Chondrocyte (in vitro differentiated cells): ENCODE measurements at regions not wholly inside any gene's neighbourhood (a gene's known extent, or its start where the extent isn't known, plus 50 kb on each side); places are given as distances from the start of the nearest gene placed in this dataset.

Source experiments
- DNase-seq: peaks from one replicate; pipeline ENCODE4 v3.0.0; 2021; ENCODE audit warnings: mixed read lengths, low spot score
- H3K27ac Mint-ChIP-seq: one replicate; pipeline ENCODE4 v1.8.0; 2021; ENCODE audit warnings: mild to moderate bottlenecking, moderate library complexity, mixed read lengths; ENCODE audit not compliant: unreplicated experiment
- H3K27me3 Mint-ChIP-seq: 2 replicates; pipeline ENCODE4 v1.8.0; 2021; ENCODE audit warnings: low read depth, mixed read lengths
- H3K36me3 Mint-ChIP-seq: 2 replicates; pipeline ENCODE4 v1.8.0; 2021; ENCODE audit warnings: low read depth, mixed read lengths
- H3K4me1 Mint-ChIP-seq: 2 replicates; pipeline ENCODE4 v1.8.0; 2021; ENCODE audit warnings: low read depth, mild to moderate bottlenecking, mixed read lengths
- H3K4me3 Mint-ChIP-seq: one replicate; pipeline ENCODE4 v1.8.0; 2021; ENCODE audit warnings: mild to moderate bottlenecking, moderate library complexity, mixed read lengths; ENCODE audit not compliant: unreplicated experiment
- H3K9me3 Mint-ChIP-seq: 2 replicates; pipeline ENCODE4 v1.8.0; 2021; ENCODE audit warnings: low read depth, mixed read lengths
- CTCF ChIP-seq: fragments of 200-600 bp; sonication (generic); IDR thresholded peaks from 2 replicates; pipeline ENCODE4 v1.5.0; 2021; ENCODE audit warnings: antibody characterized with exemption, mild to moderate bottlenecking, moderate library complexity

- no peak for TF ChIP-seq CTCF
- Mint-ChIP-seq H3K4me1 (no peaks in the 10 kb centered on the region), H3K27me3 (peaks cover 2% of the 10 kb centered on the region), H3K9me3 (peaks cover 10% of the 10 kb centered on the region), H3K36me3 (no peaks in the 10 kb centered on the region), H3K27ac (no peak overlapping the region), H3K4me3 (no peak overlapping the region)
- DNase-seq: no peak
Observed at GRCh38 chr7:53638517-53638916, 603.1 kb downstream of the POM121L12 start.

- H3K4me3 Mint-ChIP-seq: no peak overlapping the region
- DNase-seq: no peak
- no peak for TF ChIP-seq CTCF
- no peaks in the 10 kb centered on the region for H3K4me1 Mint-ChIP-seq
- no peak overlapping the region for H3K27ac Mint-ChIP-seq
- H3K36me3 Mint-ChIP-seq: no peaks in the 10 kb centered on the region
- H3K27me3 Mint-ChIP-seq: peaks cover 2% of the 10 kb centered on the region
- H3K9me3 Mint-ChIP-seq: peaks cover 1% of the 10 kb centered on the region
Observed at GRCh38 chr7:53641091-53641490, 605.7 kb downstream of the POM121L12 start.

- no peaks in the 10 kb centered on the region for H3K4me1 Mint-ChIP-seq
- no peaks in the 10 kb centered on the region for H3K36me3 Mint-ChIP-seq
- peaks cover 2% of the 10 kb centered on the region for H3K27me3 Mint-ChIP-seq
- no peak for DNase-seq
- TF ChIP-seq CTCF: no peak
- peaks cover 3% of the 10 kb centered on the region for H3K9me3 Mint-ChIP-seq
- no peak overlapping the region for H3K4me3 Mint-ChIP-seq
- no peak overlapping the region for H3K27ac Mint-ChIP-seq
Observed at GRCh38 chr7:53642361-53642760, 606.9 kb downstream of the POM121L12 start.

GRCh38 chr7:53642866-53643265 lies 607.4 kb downstream of the POM121L12 start:
- TF ChIP-seq CTCF: no peak
- Mint-ChIP-seq H3K27me3 (peaks cover 2% of the 10 kb centered on the region), H3K4me1 (no peaks in the 10 kb centered on the region), H3K9me3 (peaks cover 3% of the 10 kb centered on the region), H3K4me3 (no peak overlapping the region), H3K36me3 (no peaks in the 10 kb centered on the region), H3K27ac (no peak overlapping the region)
- DNase-seq: no peak

GRCh38 chr7:53656881-53657280 lies 621.4 kb downstream of the POM121L12 start:
- Mint-ChIP-seq H3K27me3 (no peaks in the 10 kb centered on the region), H3K36me3 (no peaks in the 10 kb centered on the region), H3K4me1 (no peaks in the 10 kb centered on the region), H3K9me3 (peaks cover 7% of the 10 kb centered on the region), H3K4me3 (no peak overlapping the region), H3K27ac (no peak overlapping the region)
- DNase-seq: no peak
- no peak for TF ChIP-seq CTCF
